ENCODE measurements at regions not wholly inside any gene's neighbourhood (a gene's known extent, or its start where the extent isn't known, plus 50 kb on each side); places are given as distances from the start of the nearest gene placed in this dataset.

DNA sequence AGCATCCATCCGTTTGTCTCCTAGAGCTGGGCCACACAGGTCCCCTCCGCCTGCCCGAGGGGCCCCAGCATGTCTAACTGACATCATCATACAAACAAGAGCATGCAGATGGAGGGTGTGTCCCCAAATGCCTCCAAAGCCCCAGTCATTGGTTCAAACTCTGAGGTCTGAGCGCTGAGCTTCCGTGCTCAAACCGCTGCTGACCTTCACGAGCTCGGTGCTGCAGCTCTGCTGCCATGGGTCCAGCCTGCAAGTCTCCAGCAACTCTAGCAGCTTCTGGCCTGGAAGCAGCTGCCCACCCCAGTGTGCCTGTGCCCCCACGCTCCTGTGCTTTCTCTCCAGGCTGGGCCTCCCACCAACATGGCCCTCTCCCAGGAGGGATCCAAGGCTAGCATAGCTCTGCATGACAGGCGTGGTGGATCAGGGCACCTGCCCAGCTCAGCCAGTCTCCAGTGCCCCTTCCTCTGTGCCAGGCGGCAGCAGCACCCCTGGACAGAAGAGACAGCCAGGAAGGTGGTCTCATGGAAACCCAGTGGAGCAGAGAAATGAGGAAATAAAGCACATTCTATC, 131.6 kb upstream of the PMEPA1 start:
- Histone ChIP-seq H2AFZ (replicated peaks; ENCODE audit: low read length, poor library complexity) (no peak overlapping the region), H3K4me2 (ENCODE audit: low read depth, low read length) (no peak overlapping the region), H3K56ac (ENCODE audit: extremely low read depth, insufficient read depth, low read length) (no peak overlapping the region), H3K9me1 (ENCODE audit: insufficient read depth, low read length) (no peaks in the 10 kb centered on the region), H2BK5ac (ENCODE audit: low read depth, low read length, poor library complexity, severe bottlenecking) (no peak overlapping the region), H3K27ac (ENCODE audit: insufficient read depth, low read length) (no peak overlapping the region), H3K4me1 (ENCODE audit: control insufficient read depth, insufficient read depth, low read length) (no peaks in the 10 kb centered on the region), H3K4ac (ENCODE audit: low read depth, low read length) (no peak overlapping the region), H2AK5ac (ENCODE audit: low read depth, low read length) (no peak overlapping the region), H3K14ac (replicated peaks; ENCODE audit: low read depth, low read length) (no peak overlapping the region), H4K5ac (ENCODE audit: low read depth, low read length) (no peak overlapping the region), H3K27me3 (ENCODE audit: control insufficient read depth, insufficient read depth, low read length) (peaks cover 20% of the 10 kb centered on the region), H3K36me3 (ENCODE audit: control insufficient read depth, insufficient read depth, low read length) (no peaks in the 10 kb centered on the region), H2BK20ac (ENCODE audit: low read depth, low read length) (no peak overlapping the region), H2BK15ac (ENCODE audit: low read depth, low read length) (no peak overlapping the region), H4K8ac (ENCODE audit: low read depth in 2 of 2, low read length in 2 of 2) (no peak overlapping the region), H3K18ac (ENCODE audit: low read depth, low read length) (no peak overlapping the region), H4K91ac (ENCODE audit: insufficient read depth, low read depth, low read length) (no peak overlapping the region), H3K9me3 (ENCODE audit: control insufficient read depth, insufficient read depth, low read length) (no peaks in the 10 kb centered on the region), H3K23ac (ENCODE audit: low read depth, low read length) (no peak overlapping the region), H3K9ac (ENCODE audit: low read depth, low read length) (no peak overlapping the region), H3K79me1 (ENCODE audit: low read depth in 1 of 2, low read length in 2 of 2) (no peaks in the 10 kb centered on the region), H4K20me1 (ENCODE audit: insufficient read depth, low read length) (no peaks in the 10 kb centered on the region), H3K4me3 (ENCODE audit: insufficient read depth, low read depth, low read length) (no peak overlapping the region), H2AK9ac (replicated peaks; ENCODE audit: low read depth, low read length, poor library complexity) (peak overlapping the region; percentile 22), H2BK120ac (ENCODE audit: low read depth, low read length) (no peak overlapping the region)
- POLR2A ChIA-PET (ENCODE audit: unreplicated experiment) = no interaction called here
- 63% methylated on average over 5 of the region's 11 CpGs; no CpG with 5 or more reads in 1 of the 2 experiments for WGBS, 2 experiments (ENCODE audit: extremely low coverage in 2 of 2, insufficient read length in 1 of 2)
- intact Hi-C loops (cut with micrococcal nuclease) (loop anchor here (10.0 kb wide), 1 partner anchor 187 kb away; no protein-coding TSS in a partner anchor), in situ Hi-C loops (cut with MboI; ENCODE audit: low sequenced_read_pairs) (no loop called here), dilution Hi-C loops (cut with HindIII; ENCODE audit: low sequenced_read_pairs, unreplicated experiment) (no loop called here)
- ATAC-seq (ENCODE audit: low read depth) (no peak), DNase-seq (no peak)
- CTCF ChIA-PET = no interaction called here
- TF ChIP-seq MAZ (IDR thresholded peaks at IDR 0.05; ENCODE audit: borderline replicate concordance, low read depth, low read length) = no peak
- TF ChIP-seq, protein P1, sequence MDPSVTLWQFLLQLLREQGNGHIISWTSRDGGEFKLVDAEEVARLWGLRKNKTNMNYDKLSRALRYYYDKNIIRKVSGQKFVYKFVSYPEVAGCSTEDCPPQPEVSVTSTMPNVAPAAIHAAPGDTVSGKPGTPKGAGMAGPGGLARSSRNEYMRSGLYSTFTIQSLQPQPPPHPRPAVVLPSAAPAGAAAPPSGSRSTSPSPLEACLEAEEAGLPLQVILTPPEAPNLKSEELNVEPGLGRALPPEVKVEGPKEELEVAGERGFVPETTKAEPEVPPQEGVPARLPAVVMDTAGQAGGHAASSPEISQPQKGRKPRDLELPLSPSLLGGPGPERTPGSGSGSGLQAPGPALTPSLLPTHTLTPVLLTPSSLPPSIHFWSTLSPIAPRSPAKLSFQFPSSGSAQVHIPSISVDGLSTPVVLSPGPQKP (IDR thresholded peaks at IDR 0.05; ENCODE audit: borderline replicate concordance, low read depth, low read length) = no peak
- no peak for TF ChIP-seq RAD21 (IDR thresholded peaks at IDR 0.05; ENCODE audit: low read length)
- TF ChIP-seq RFX5 (IDR thresholded peaks at IDR 0.05; ENCODE audit: low read depth, low read length) = no peak
- no peak for TF ChIP-seq CEBPB (IDR thresholded peaks at IDR 0.05; ENCODE audit: low read depth, low read length)
- TF ChIP-seq NFE2L2 (IDR thresholded peaks at IDR 0.05; ENCODE audit: low read depth, low read length) = no peak
- no peak for TF ChIP-seq BHLHE40 (IDR thresholded peaks at IDR 0.05; ENCODE audit: low read depth, low read length)
- TF ChIP-seq MXI1 (IDR thresholded peaks at IDR 0.05; ENCODE audit: borderline replicate concordance, low read depth, low read length) = no peak
- TF ChIP-seq, protein P2, sequence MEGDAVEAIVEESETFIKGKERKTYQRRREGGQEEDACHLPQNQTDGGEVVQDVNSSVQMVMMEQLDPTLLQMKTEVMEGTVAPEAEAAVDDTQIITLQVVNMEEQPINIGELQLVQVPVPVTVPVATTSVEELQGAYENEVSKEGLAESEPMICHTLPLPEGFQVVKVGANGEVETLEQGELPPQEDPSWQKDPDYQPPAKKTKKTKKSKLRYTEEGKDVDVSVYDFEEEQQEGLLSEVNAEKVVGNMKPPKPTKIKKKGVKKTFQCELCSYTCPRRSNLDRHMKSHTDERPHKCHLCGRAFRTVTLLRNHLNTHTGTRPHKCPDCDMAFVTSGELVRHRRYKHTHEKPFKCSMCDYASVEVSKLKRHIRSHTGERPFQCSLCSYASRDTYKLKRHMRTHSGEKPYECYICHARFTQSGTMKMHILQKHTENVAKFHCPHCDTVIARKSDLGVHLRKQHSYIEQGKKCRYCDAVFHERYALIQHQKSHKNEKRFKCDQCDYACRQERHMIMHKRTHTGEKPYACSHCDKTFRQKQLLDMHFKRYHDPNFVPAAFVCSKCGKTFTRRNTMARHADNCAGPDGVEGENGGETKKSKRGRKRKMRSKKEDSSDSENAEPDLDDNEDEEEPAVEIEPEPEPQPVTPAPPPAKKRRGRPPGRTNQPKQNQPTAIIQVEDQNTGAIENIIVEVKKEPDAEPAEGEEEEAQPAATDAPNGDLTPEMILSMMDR (conservative IDR thresholded peaks at IDR 0.05; ENCODE audit: low read depth, low read length) = no peak
- TF ChIP-seq, protein P3, sequence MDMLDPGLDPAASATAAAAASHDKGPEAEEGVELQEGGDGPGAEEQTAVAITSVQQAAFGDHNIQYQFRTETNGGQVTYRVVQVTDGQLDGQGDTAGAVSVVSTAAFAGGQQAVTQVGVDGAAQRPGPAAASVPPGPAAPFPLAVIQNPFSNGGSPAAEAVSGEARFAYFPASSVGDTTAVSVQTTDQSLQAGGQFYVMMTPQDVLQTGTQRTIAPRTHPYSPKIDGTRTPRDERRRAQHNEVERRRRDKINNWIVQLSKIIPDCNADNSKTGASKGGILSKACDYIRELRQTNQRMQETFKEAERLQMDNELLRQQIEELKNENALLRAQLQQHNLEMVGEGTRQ (IDR thresholded peaks at IDR 0.05; ENCODE audit: low read depth, low read length) = no peak
- TF ChIP-seq RCOR1 (IDR thresholded peaks at IDR 0.05; ENCODE audit: insufficient replicate concordance, low read length) = no peak
- TF ChIP-seq FOS (IDR thresholded peaks at IDR 0.05; ENCODE audit: low read depth, low read length) = no peak
- TF ChIP-seq CHD1 (IDR thresholded peaks at IDR 0.05; ENCODE audit: low read depth, low read length) = no peak
- no peak for TF ChIP-seq MAFK (IDR thresholded peaks at IDR 0.05; ENCODE audit: low read depth, low read length)
- no peak for TF ChIP-seq SMC3 (IDR thresholded peaks at IDR 0.05; ENCODE audit: low read depth, low read length)
- no TSS peak for BruUV-seq (replicated peaks)

Measured in IMR-90 (cell line).